ENCODE measurements at regions not wholly inside any gene's neighbourhood (a gene's known extent, or its start where the extent isn't known, plus 50 kb on each side); places are given as distances from the start of the nearest gene placed in this dataset.

GRCh38 chr1:98472878-98473277 lies 188.6 kb upstream of the SNX7 start:
- TF ChIP-seq, protein P1, sequence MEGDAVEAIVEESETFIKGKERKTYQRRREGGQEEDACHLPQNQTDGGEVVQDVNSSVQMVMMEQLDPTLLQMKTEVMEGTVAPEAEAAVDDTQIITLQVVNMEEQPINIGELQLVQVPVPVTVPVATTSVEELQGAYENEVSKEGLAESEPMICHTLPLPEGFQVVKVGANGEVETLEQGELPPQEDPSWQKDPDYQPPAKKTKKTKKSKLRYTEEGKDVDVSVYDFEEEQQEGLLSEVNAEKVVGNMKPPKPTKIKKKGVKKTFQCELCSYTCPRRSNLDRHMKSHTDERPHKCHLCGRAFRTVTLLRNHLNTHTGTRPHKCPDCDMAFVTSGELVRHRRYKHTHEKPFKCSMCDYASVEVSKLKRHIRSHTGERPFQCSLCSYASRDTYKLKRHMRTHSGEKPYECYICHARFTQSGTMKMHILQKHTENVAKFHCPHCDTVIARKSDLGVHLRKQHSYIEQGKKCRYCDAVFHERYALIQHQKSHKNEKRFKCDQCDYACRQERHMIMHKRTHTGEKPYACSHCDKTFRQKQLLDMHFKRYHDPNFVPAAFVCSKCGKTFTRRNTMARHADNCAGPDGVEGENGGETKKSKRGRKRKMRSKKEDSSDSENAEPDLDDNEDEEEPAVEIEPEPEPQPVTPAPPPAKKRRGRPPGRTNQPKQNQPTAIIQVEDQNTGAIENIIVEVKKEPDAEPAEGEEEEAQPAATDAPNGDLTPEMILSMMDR (IDR thresholded peaks at IDR 0.05): no peak
- no peak for TF ChIP-seq EP300 (IDR thresholded peaks at IDR 0.05)
